Heart left ventricle (tissue), 13 donors: ENCODE measurements at regions not wholly inside any gene's neighbourhood (a gene's known extent, or its start where the extent isn't known, plus 50 kb on each side); places are given as distances from the start of the nearest gene placed in this dataset.

ENCODE experiments used
- POLR2A ChIP-seq, 2 donors: fragments of 450-650 bp; IDR thresholded peaks; one replicate each; pipeline ENCODE4 v1.6.1; 2017; ENCODE audit warnings: antibody characterized with exemption in 2 of 2, mild to moderate bottlenecking in 2 of 2, moderate library complexity in 2 of 2
- TF ChIP-seq, protein P1 (sequence below), 12 donors: fragments of 200-600 bp; sonication (generic) in 4 of 12; IDR thresholded peaks; one replicate each; pipeline versions ENCODE4 v1.5.0 to v1.8.0; 2018 to 2022; ENCODE audit warnings: antibody characterized with exemption in 12 of 12, mild to moderate bottlenecking in 5 of 12
- donor health status: ischemic (EF 13 %, LVEDD 7.1; RV severe dilation, severe dysfunction).
- donor health status: DM: no; HTN: yes; CAD: no.
- donor health status: DM: no; HTN: no; CAD: no.
- donor health status: ischemic (EF 25% LVEDD 6.9; RV normal size, moderate dysfunction).
- donor health status: ischemic (EF 25% LVEDD 5.7; RV mildly dilated, moderate dysfunction).
- donor health status: ischemic (EF 35%, LVEDD 5.7; RV mildly dilated, moderate dysfunction).
- donor health status: nonischemic (EF 11% LVEDD 7.7; RV severe dilation, severe dysfunction).
- donor health status: DM: yes; HTN: yes; CAD: no.
- donor health status: PGD.
- donor health status: ischemic (EF 29% LVEDD 5.4; RV normal size, mild dysfunction).
- donor health status: nonischemic (EF 23%, LVEDD 6.1; RV moderate dilation, normal function).

DNA sequence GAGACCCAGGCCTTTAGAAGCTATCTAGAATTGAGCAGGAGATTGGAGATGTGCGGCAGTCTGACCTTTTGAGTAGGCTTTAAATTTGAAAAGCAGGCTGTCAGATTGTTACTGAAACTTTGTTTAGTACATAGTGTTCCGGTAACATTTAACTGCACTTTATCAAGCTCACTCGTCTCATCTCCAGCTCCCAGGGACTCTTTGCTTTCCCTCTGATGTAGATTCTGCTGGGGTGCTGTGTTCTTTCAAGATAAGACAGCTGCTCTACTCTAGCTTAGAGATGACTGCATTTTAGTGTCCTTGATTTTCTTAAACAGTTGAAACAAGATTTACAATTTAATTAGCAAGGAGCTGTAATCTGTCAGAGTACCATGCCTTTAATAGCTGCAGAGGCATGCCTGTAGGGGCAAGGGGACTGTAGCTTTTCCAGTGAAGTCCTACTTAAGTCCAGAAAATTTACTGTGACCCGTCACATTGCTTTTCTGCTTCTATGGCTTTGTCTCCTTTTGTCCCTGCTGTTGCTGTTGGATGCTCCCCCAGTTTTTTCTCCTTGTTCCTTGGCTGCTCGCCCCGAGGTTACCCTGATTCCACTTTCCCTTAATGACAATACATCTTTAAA lies 56.4 kb upstream of the MTPN start:
- TF ChIP-seq, protein P1, sequence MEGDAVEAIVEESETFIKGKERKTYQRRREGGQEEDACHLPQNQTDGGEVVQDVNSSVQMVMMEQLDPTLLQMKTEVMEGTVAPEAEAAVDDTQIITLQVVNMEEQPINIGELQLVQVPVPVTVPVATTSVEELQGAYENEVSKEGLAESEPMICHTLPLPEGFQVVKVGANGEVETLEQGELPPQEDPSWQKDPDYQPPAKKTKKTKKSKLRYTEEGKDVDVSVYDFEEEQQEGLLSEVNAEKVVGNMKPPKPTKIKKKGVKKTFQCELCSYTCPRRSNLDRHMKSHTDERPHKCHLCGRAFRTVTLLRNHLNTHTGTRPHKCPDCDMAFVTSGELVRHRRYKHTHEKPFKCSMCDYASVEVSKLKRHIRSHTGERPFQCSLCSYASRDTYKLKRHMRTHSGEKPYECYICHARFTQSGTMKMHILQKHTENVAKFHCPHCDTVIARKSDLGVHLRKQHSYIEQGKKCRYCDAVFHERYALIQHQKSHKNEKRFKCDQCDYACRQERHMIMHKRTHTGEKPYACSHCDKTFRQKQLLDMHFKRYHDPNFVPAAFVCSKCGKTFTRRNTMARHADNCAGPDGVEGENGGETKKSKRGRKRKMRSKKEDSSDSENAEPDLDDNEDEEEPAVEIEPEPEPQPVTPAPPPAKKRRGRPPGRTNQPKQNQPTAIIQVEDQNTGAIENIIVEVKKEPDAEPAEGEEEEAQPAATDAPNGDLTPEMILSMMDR (IDR thresholded peaks at IDR 0.05), result no peak
- TF ChIP-seq POLR2A (IDR thresholded peaks at IDR 0.05), result no peak
